Skeletal muscle tissue (tissue), 3 donors: ENCODE measurements at regions not wholly inside any gene's neighbourhood (a gene's known extent, or its start where the extent isn't known, plus 50 kb on each side); places are given as distances from the start of the nearest gene placed in this dataset.

ENCODE experiments used
- H3K27ac ChIP-seq: one replicate; pipeline ENCODE4 v1.7.0; 2013; ENCODE audit warnings: mild to moderate bottlenecking, low read depth, low read length, inconsistent platforms
- H3K27me3 ChIP-seq, 3 donors: one replicate each; pipeline ENCODE4 v1.7.0; 2013; ENCODE audit warnings: low read length in 3 of 3; ENCODE audit not compliant: control insufficient read depth in 3 of 3, insufficient read depth in 3 of 3
- H3K36me3 ChIP-seq, 3 donors: one replicate each; pipeline ENCODE4 v1.7.0; 2013; ENCODE audit warnings: low read length in 3 of 3; ENCODE audit not compliant: control insufficient read depth in 3 of 3, insufficient read depth in 3 of 3
- H3K4me1 ChIP-seq, 3 donors: one replicate each; pipeline ENCODE4 v1.7.0; 2013; ENCODE audit warnings: low read length in 3 of 3, mild to moderate bottlenecking in 3 of 3; ENCODE audit not compliant: control insufficient read depth in 3 of 3, insufficient read depth in 3 of 3
- H3K4me3 ChIP-seq, 3 donors: one replicate each; pipeline ENCODE4 v1.7.0; 2013; ENCODE audit warnings: low read length in 3 of 3
- H3K9ac ChIP-seq, 3 donors: one replicate each; pipeline ENCODE4 v1.7.0; 2013; ENCODE audit warnings: low read length in 3 of 3, mild to moderate bottlenecking in 3 of 3, moderate library complexity in 2 of 3, low read depth in 1 of 3
- H3K9me3 ChIP-seq, 3 donors: one replicate each; pipeline ENCODE4 v1.7.0; 2013; ENCODE audit warnings: low read length in 3 of 3; ENCODE audit not compliant: control insufficient read depth in 3 of 3
- donor health status: Osteomylitis.

GRCh38 chr5:153390569-153390968, 99.9 kb upstream of the GRIA1 start:
- no peaks in the 10 kb centered on the region for H3K27me3 ChIP-seq
- H3K9ac ChIP-seq, result no peak overlapping the region
- H3K36me3 ChIP-seq, result no peaks in the 10 kb centered on the region
- no peaks in the 10 kb centered on the region for H3K4me1 ChIP-seq
- H3K27ac ChIP-seq, result no peak overlapping the region
- H3K9me3 ChIP-seq, result no peaks in the 10 kb centered on the region
- no peak overlapping the region for H3K4me3 ChIP-seq

- Histone ChIP-seq H3K4me3 (no peak overlapping the region), H3K9ac (no peak overlapping the region), H3K27me3 (no peaks in the 10 kb centered on the region), H3K9me3 (no peaks in the 10 kb centered on the region), H3K36me3 (no peaks in the 10 kb centered on the region), H3K4me1 (no peaks in the 10 kb centered on the region), H3K27ac (no peak overlapping the region)
Observed at GRCh38 chr5:153399595-153399994, 90.9 kb upstream of the GRIA1 start.

GRCh38 chr5:153400931-153401330, 89.5 kb upstream of the GRIA1 start:
- Histone ChIP-seq H3K9me3 (no peaks in the 10 kb centered on the region), H3K27me3 (no peaks in the 10 kb centered on the region), H3K36me3 (no peaks in the 10 kb centered on the region), H3K9ac (no peak overlapping the region), H3K4me3 (no peak overlapping the region), H3K4me1 (no peaks in the 10 kb centered on the region), H3K27ac (no peak overlapping the region)

- Histone ChIP-seq H3K4me3 (no peak overlapping the region), H3K27me3 (no peaks in the 10 kb centered on the region), H3K27ac (no peak overlapping the region), H3K9me3 (no peaks in the 10 kb centered on the region), H3K9ac (no peak overlapping the region), H3K4me1 (no peaks in the 10 kb centered on the region), H3K36me3 (no peaks in the 10 kb centered on the region)
Observed at GRCh38 chr5:153402550-153402949, 87.9 kb upstream of the GRIA1 start.

- H3K4me3 ChIP-seq, result no peak overlapping the region
- H3K4me1 ChIP-seq, result no peaks in the 10 kb centered on the region
- H3K27me3 ChIP-seq, result no peaks in the 10 kb centered on the region
- no peaks in the 10 kb centered on the region for H3K9me3 ChIP-seq
- H3K36me3 ChIP-seq, result no peaks in the 10 kb centered on the region
- H3K9ac ChIP-seq, result no peak overlapping the region
- no peak overlapping the region for H3K27ac ChIP-seq
Observed at GRCh38 chr5:153403470-153403869, 87.0 kb upstream of the GRIA1 start.

- no peaks in the 10 kb centered on the region for H3K9me3 ChIP-seq
- no peak overlapping the region for H3K9ac ChIP-seq
- H3K36me3 ChIP-seq, result no peaks in the 10 kb centered on the region
- no peaks in the 10 kb centered on the region for H3K27me3 ChIP-seq
- no peak overlapping the region for H3K4me3 ChIP-seq
- H3K27ac ChIP-seq, result no peak overlapping the region
- no peaks in the 10 kb centered on the region for H3K4me1 ChIP-seq
Observed at GRCh38 chr5:153404747-153405146, 85.7 kb upstream of the GRIA1 start.

GRCh38 chr5:153421676-153422075, 68.8 kb upstream of the GRIA1 start:
- Histone ChIP-seq H3K9me3 (no peaks in the 10 kb centered on the region), H3K4me1 (no peaks in the 10 kb centered on the region), H3K36me3 (no peaks in the 10 kb centered on the region), H3K9ac (no peak overlapping the region), H3K27me3 (no peaks in the 10 kb centered on the region), H3K4me3 (no peak overlapping the region), H3K27ac (no peak overlapping the region)

- Histone ChIP-seq H3K9me3 (no peaks in the 10 kb centered on the region), H3K27ac (no peak overlapping the region), H3K4me3 (no peak overlapping the region), H3K9ac (no peak overlapping the region), H3K4me1 (no peaks in the 10 kb centered on the region), H3K27me3 (no peaks in the 10 kb centered on the region), H3K36me3 (no peaks in the 10 kb centered on the region)
Observed at GRCh38 chr5:153425914-153426313, 64.6 kb upstream of the GRIA1 start.

- no peaks in the 10 kb centered on the region for H3K4me1 ChIP-seq
- no peaks in the 10 kb centered on the region for H3K27me3 ChIP-seq
- no peak overlapping the region for H3K4me3 ChIP-seq
- H3K9ac ChIP-seq, result no peak overlapping the region
- no peak overlapping the region for H3K27ac ChIP-seq
- H3K36me3 ChIP-seq, result no peaks in the 10 kb centered on the region
- H3K9me3 ChIP-seq, result no peaks in the 10 kb centered on the region
Observed at GRCh38 chr5:153429761-153430380, 60.6 kb upstream of the GRIA1 start.

- no peaks in the 10 kb centered on the region for H3K9me3 ChIP-seq
- no peaks in the 10 kb centered on the region for H3K4me1 ChIP-seq
Observed at GRCh38 chr5:153432583-153432982, 57.9 kb upstream of the GRIA1 start.

GRCh38 chr5:153437251-153437650, 53.2 kb upstream of the GRIA1 start:
- Histone ChIP-seq H3K27ac (no peak overlapping the region), H3K27me3 (no peaks in the 10 kb centered on the region), H3K9ac (no peak overlapping the region), H3K4me1 (no peaks in the 10 kb centered on the region), H3K36me3 (no peaks in the 10 kb centered on the region), H3K9me3 (no peaks in the 10 kb centered on the region), H3K4me3 (no peak overlapping the region)

More at GRCh38 chr5:153432583-153432982, 57.9 kb upstream of the GRIA1 start:
- Histone ChIP-seq H3K9ac (no peak overlapping the region), H3K4me3 (no peak overlapping the region), H3K27me3 (no peaks in the 10 kb centered on the region), H3K27ac (no peak overlapping the region), H3K36me3 (no peaks in the 10 kb centered on the region)
